ENCODE measurements at regions not wholly inside any gene's neighbourhood (a gene's known extent, or its start where the extent isn't known, plus 50 kb on each side); places are given as distances from the start of the nearest gene placed in this dataset.

- DNase-seq (ENCODE audit: low spot score): no peak
- no peak overlapping the region for H3K27ac Mint-ChIP-seq
- no peaks in the 10 kb centered on the region for H3K9me3 Mint-ChIP-seq
- no peak overlapping the region for H3K4me3 Mint-ChIP-seq
- H3K36me3 Mint-ChIP-seq (ENCODE audit: low read depth): no peaks in the 10 kb centered on the region
- H3K27me3 Mint-ChIP-seq (ENCODE audit: insufficient read depth): no peaks in the 10 kb centered on the region
- intact Hi-C loops (cut with micrococcal nuclease): no loop called here
- no peaks in the 10 kb centered on the region for H3K4me1 Mint-ChIP-seq (ENCODE audit: low read depth)
Measured at GRCh38 chr5:118236108-118236849, 752.1 kb downstream of the DTWD2 start.

- Mint-ChIP-seq H3K4me3 (no peak overlapping the region), H3K27me3 (ENCODE audit: insufficient read depth) (no peaks in the 10 kb centered on the region), H3K4me1 (ENCODE audit: low read depth) (no peaks in the 10 kb centered on the region), H3K27ac (no peak overlapping the region), H3K9me3 (no peaks in the 10 kb centered on the region), H3K36me3 (ENCODE audit: low read depth) (no peaks in the 10 kb centered on the region)
- no peak for DNase-seq (ENCODE audit: low spot score)
- intact Hi-C loops (cut with micrococcal nuclease): no loop called here
Measured at GRCh38 chr5:118233606-118234005, 754.7 kb downstream of the DTWD2 start.

- no peak for DNase-seq (ENCODE audit: low spot score)
- Mint-ChIP-seq H3K36me3 (ENCODE audit: low read depth) (no peaks in the 10 kb centered on the region), H3K4me3 (no peak overlapping the region), H3K4me1 (ENCODE audit: low read depth) (no peaks in the 10 kb centered on the region), H3K27me3 (ENCODE audit: insufficient read depth) (no peaks in the 10 kb centered on the region), H3K27ac (no peak overlapping the region), H3K9me3 (no peaks in the 10 kb centered on the region)
- intact Hi-C loops (cut with micrococcal nuclease): no loop called here
Measured at GRCh38 chr5:118228489-118228888, 759.9 kb downstream of the DTWD2 start.

GRCh38 chr5:118224546-118224945 lies 763.8 kb downstream of the DTWD2 start:
- no peak for DNase-seq (ENCODE audit: low spot score)
- no peaks in the 10 kb centered on the region for H3K27me3 Mint-ChIP-seq (ENCODE audit: insufficient read depth)
- H3K27ac Mint-ChIP-seq: no peak overlapping the region
- no peaks in the 10 kb centered on the region for H3K9me3 Mint-ChIP-seq
- H3K36me3 Mint-ChIP-seq (ENCODE audit: low read depth): no peaks in the 10 kb centered on the region
- intact Hi-C loops (cut with micrococcal nuclease): no loop called here
- H3K4me1 Mint-ChIP-seq (ENCODE audit: low read depth): no peaks in the 10 kb centered on the region
- H3K4me3 Mint-ChIP-seq: no peak overlapping the region

- H3K9me3 Mint-ChIP-seq: no peaks in the 10 kb centered on the region
- intact Hi-C loops (cut with micrococcal nuclease): no loop called here
- no peaks in the 10 kb centered on the region for H3K4me1 Mint-ChIP-seq (ENCODE audit: low read depth)
- no peaks in the 10 kb centered on the region for H3K36me3 Mint-ChIP-seq (ENCODE audit: low read depth)
- no peak overlapping the region for H3K4me3 Mint-ChIP-seq
- no peak for DNase-seq (ENCODE audit: low spot score)
- H3K27ac Mint-ChIP-seq: no peak overlapping the region
- no peaks in the 10 kb centered on the region for H3K27me3 Mint-ChIP-seq (ENCODE audit: insufficient read depth)
Measured at GRCh38 chr5:118220556-118221195, 767.7 kb downstream of the DTWD2 start.

- intact Hi-C loops (cut with micrococcal nuclease): no loop called here
- no peaks in the 10 kb centered on the region for H3K36me3 Mint-ChIP-seq (ENCODE audit: low read depth)
- no peak overlapping the region for H3K4me3 Mint-ChIP-seq
- H3K27ac Mint-ChIP-seq: no peak overlapping the region
- H3K27me3 Mint-ChIP-seq (ENCODE audit: insufficient read depth): no peaks in the 10 kb centered on the region
- H3K9me3 Mint-ChIP-seq: peaks cover 9% of the 10 kb centered on the region
- DNase-seq (ENCODE audit: low spot score): no peak
- no peaks in the 10 kb centered on the region for H3K4me1 Mint-ChIP-seq (ENCODE audit: low read depth)
Measured at GRCh38 chr5:118211606-118212005, 776.7 kb downstream of the DTWD2 start.

GRCh38 chr5:118208031-118208453 lies 780.3 kb downstream of the DTWD2 start:
- DNase-seq (ENCODE audit: low spot score): no peak
- H3K27me3 Mint-ChIP-seq (ENCODE audit: insufficient read depth): no peaks in the 10 kb centered on the region
- H3K9me3 Mint-ChIP-seq: peaks cover 9% of the 10 kb centered on the region
- intact Hi-C loops (cut with micrococcal nuclease): no loop called here
- no peak overlapping the region for H3K27ac Mint-ChIP-seq
- H3K4me1 Mint-ChIP-seq (ENCODE audit: low read depth): no peaks in the 10 kb centered on the region
- no peaks in the 10 kb centered on the region for H3K36me3 Mint-ChIP-seq (ENCODE audit: low read depth)
- no peak overlapping the region for H3K4me3 Mint-ChIP-seq

GRCh38 chr5:118199801-118200200 lies 788.5 kb downstream of the DTWD2 start:
- Mint-ChIP-seq H3K9me3 (no peaks in the 10 kb centered on the region), H3K27ac (no peak overlapping the region), H3K36me3 (ENCODE audit: low read depth) (no peaks in the 10 kb centered on the region), H3K27me3 (ENCODE audit: insufficient read depth) (no peaks in the 10 kb centered on the region), H3K4me3 (no peak overlapping the region), H3K4me1 (ENCODE audit: low read depth) (no peaks in the 10 kb centered on the region)
- DNase-seq (ENCODE audit: low spot score): no peak
- intact Hi-C loops (cut with micrococcal nuclease): no loop called here

- Mint-ChIP-seq H3K9me3 (no peaks in the 10 kb centered on the region), H3K4me3 (no peak overlapping the region), H3K4me1 (ENCODE audit: low read depth) (no peaks in the 10 kb centered on the region), H3K36me3 (ENCODE audit: low read depth) (no peaks in the 10 kb centered on the region), H3K27ac (no peak overlapping the region), H3K27me3 (ENCODE audit: insufficient read depth) (no peaks in the 10 kb centered on the region)
- no peak for DNase-seq (ENCODE audit: low spot score)
- intact Hi-C loops (cut with micrococcal nuclease): no loop called here
Measured at GRCh38 chr5:118196229-118196628, 792.1 kb downstream of the DTWD2 start.

GRCh38 chr5:118195211-118195610 lies 793.1 kb downstream of the DTWD2 start:
- Mint-ChIP-seq H3K27ac (no peak overlapping the region), H3K36me3 (ENCODE audit: low read depth) (no peaks in the 10 kb centered on the region), H3K9me3 (no peaks in the 10 kb centered on the region), H3K27me3 (ENCODE audit: insufficient read depth) (no peaks in the 10 kb centered on the region), H3K4me1 (ENCODE audit: low read depth) (no peaks in the 10 kb centered on the region), H3K4me3 (no peak overlapping the region)
- DNase-seq (ENCODE audit: low spot score): no peak
- intact Hi-C loops (cut with micrococcal nuclease): no loop called here

- DNase-seq (ENCODE audit: low spot score): no peak
- H3K4me3 Mint-ChIP-seq: no peak overlapping the region
- intact Hi-C loops (cut with micrococcal nuclease): no loop called here
- no peaks in the 10 kb centered on the region for H3K27me3 Mint-ChIP-seq (ENCODE audit: insufficient read depth)
- H3K36me3 Mint-ChIP-seq (ENCODE audit: low read depth): no peaks in the 10 kb centered on the region
- no peak overlapping the region for H3K27ac Mint-ChIP-seq
- no peaks in the 10 kb centered on the region for H3K9me3 Mint-ChIP-seq
- no peaks in the 10 kb centered on the region for H3K4me1 Mint-ChIP-seq (ENCODE audit: low read depth)
Measured at GRCh38 chr5:118193194-118193905, 795.0 kb downstream of the DTWD2 start.

- no peak overlapping the region for H3K27ac Mint-ChIP-seq
- intact Hi-C loops (cut with micrococcal nuclease): no loop called here
- no peaks in the 10 kb centered on the region for H3K36me3 Mint-ChIP-seq (ENCODE audit: low read depth)
- no peaks in the 10 kb centered on the region for H3K4me1 Mint-ChIP-seq (ENCODE audit: low read depth)
- no peaks in the 10 kb centered on the region for H3K9me3 Mint-ChIP-seq
- H3K27me3 Mint-ChIP-seq (ENCODE audit: insufficient read depth): no peaks in the 10 kb centered on the region
- no peak overlapping the region for H3K4me3 Mint-ChIP-seq
- DNase-seq (ENCODE audit: low spot score): no peak
Measured at GRCh38 chr5:118185018-118185417, 803.3 kb downstream of the DTWD2 start.

- Mint-ChIP-seq H3K36me3 (ENCODE audit: low read depth) (no peaks in the 10 kb centered on the region), H3K4me1 (ENCODE audit: low read depth) (no peaks in the 10 kb centered on the region), H3K9me3 (no peaks in the 10 kb centered on the region), H3K27me3 (ENCODE audit: insufficient read depth) (no peaks in the 10 kb centered on the region), H3K4me3 (no peak overlapping the region), H3K27ac (no peak overlapping the region)
- no peak for DNase-seq (ENCODE audit: low spot score)
- intact Hi-C loops (cut with micrococcal nuclease): no loop called here
Measured at GRCh38 chr5:118176146-118176545, 812.2 kb downstream of the DTWD2 start.
